A549 (cell line): ENCODE measurements at regions not wholly inside any gene's neighbourhood (a gene's known extent, or its start where the extent isn't known, plus 50 kb on each side); places are given as distances from the start of the nearest gene placed in this dataset.

Experiments
- ATAC-seq, 2 experiments: fragments of 200-7000 bp in 1 of 2; fragments of >200 bp in 1 of 2; cut with Nextera tagmentation in 1 of 2; cut with Tn5 transposase in 1 of 2; 3 replicates each; pipeline versions ENCODE4 v1.8.0 to v1.9.1; 2018 to 2020; ENCODE audit warnings: mild to moderate bottlenecking in 1 of 2, moderate library complexity in 1 of 2
- CTCF ChIA-PET: fragments of 300-600 bp; sonication (Branson Sonifier 250); formaldehyde crosslinking; extraction: SDS; loops from one replicate; lab custom pipeline; 2021; ENCODE audit warnings: antibody characterized with exemption, inconsistent platforms; lab: Yijun Ruan, JAX
- POLR2A ChIA-PET: fragments of 350-600 bp; formaldehyde crosslinking; extraction: SDS; loops from one replicate; lab custom pipeline; 2021; ENCODE audit warnings: antibody characterized with exemption, inconsistent platforms; lab: Yijun Ruan, JAX
- DNase-seq, 2 experiments: peaks; one replicate each; pipeline versions ENCODE4 v3.0.0 to v3.0.0-alpha.2; 2011 to 2016; ENCODE audit warnings: low read depth in 1 of 2, low spot score in 1 of 2
- FAIRE-seq: peaks from 2 replicates; lab custom pipeline; 2011; peaks lifted over from hg19 to GRCh38; lab: Jason Lieb, UNC
- H3K27ac ChIP-seq, 2 experiments: fragments of >200 bp; sonication (Bioruptor Twin); formaldehyde crosslinking; 3 replicates each; pipeline ENCODE4 v1.5.1; 2016 to 2017
- H3K4me1 ChIP-seq: fragments of >200 bp; sonication (Bioruptor Twin); formaldehyde crosslinking; 3 replicates; pipeline ENCODE4 v1.6.1; 2016
- H3K4me2 ChIP-seq: fragments of >200 bp; sonication (Bioruptor Twin); formaldehyde crosslinking; 3 replicates; pipeline ENCODE4 v1.6.1; 2016
- H3K4me3 ChIP-seq: fragments of >200 bp; sonication (Bioruptor Twin); formaldehyde crosslinking; 3 replicates; pipeline ENCODE4 v1.5.1; 2016
- H3K9me3 ChIP-seq: fragments of >200 bp; sonication (Bioruptor Twin); formaldehyde crosslinking; 3 replicates; pipeline ENCODE4 v1.6.1; 2016
- BHLHE40 ChIP-seq: IDR thresholded peaks from 2 replicates; pipeline ENCODE4 v1.6.1; 2012; ENCODE audit warnings: low read depth, low read length, inconsistent platforms
- CBX8 ChIP-seq: fragments of 200-600 bp; sonication (generic); IDR thresholded peaks from 2 replicates; pipeline ENCODE4 v1.6.1; 2016
- CEBPB ChIP-seq, 2 experiments: fragments of >200 bp in 1 of 2; sonication (Bioruptor Twin) in 1 of 2; formaldehyde crosslinking in 1 of 2; IDR thresholded peaks; 2 replicates each; pipeline ENCODE4 v1.6.1; 2012 to 2016
- EHF ChIP-seq: fragments of 250-450 bp; sonication (Bioruptor Pico); IDR thresholded peaks from 2 replicates; pipeline ENCODE4 v1.5.0; 2020; ENCODE audit warnings: mild to moderate bottlenecking
- ESRRA ChIP-seq: fragments of 150-350 bp; IDR thresholded peaks from 2 replicates; pipeline ENCODE4 v1.6.1; 2014; ENCODE audit warnings: mild to moderate bottlenecking, low read length, borderline replicate concordance
- FOSB ChIP-seq: fragments of 250-450 bp; sonication (Bioruptor Pico); IDR thresholded peaks from 2 replicates; pipeline ENCODE4 v1.5.0; 2020; ENCODE audit warnings: mild to moderate bottlenecking, moderate library complexity
- GATA3 ChIP-seq: IDR thresholded peaks from 2 replicates; pipeline ENCODE4 v1.6.1; 2012; ENCODE audit warnings: borderline replicate concordance
- HOXB13 ChIP-seq: fragments of 250-450 bp; sonication (Bioruptor Pico); IDR thresholded peaks from 2 replicates; pipeline ENCODE4 v1.5.0; 2020; ENCODE audit warnings: low read depth, mild to moderate bottlenecking, moderate library complexity
- JUNB ChIP-seq: fragments of >200 bp; sonication (Bioruptor Twin); formaldehyde crosslinking; IDR thresholded peaks from 2 replicates; pipeline ENCODE4 v1.6.1; 2016
- KDM1A ChIP-seq: fragments of 200-600 bp; sonication (generic); IDR thresholded peaks from 2 replicates; pipeline ENCODE4 v1.6.1; 2016; ENCODE audit warnings: low read depth, mild to moderate bottlenecking
- KDM5A ChIP-seq: fragments of 200-600 bp; sonication (generic); IDR thresholded peaks from 2 replicates; pipeline ENCODE4 v1.6.1; 2016; ENCODE audit warnings: antibody characterized with exemption, mild to moderate bottlenecking
- NPAS2 ChIP-seq: fragments of 250-450 bp; sonication (Bioruptor Pico); IDR thresholded peaks from 2 replicates; pipeline ENCODE4 v1.8.0; 2022; ENCODE audit warnings: mild to moderate bottlenecking, moderate library complexity, borderline replicate concordance
- POLR2AphosphoS2 ChIP-seq: conservative IDR thresholded peaks from 2 replicates; pipeline ENCODE4 v1.6.1; 2012; ENCODE audit warnings: low read length, improper control_type of control experiment, inconsistent platforms
- RARB ChIP-seq: fragments of 250-450 bp; sonication (Bioruptor Pico); IDR thresholded peaks from 2 replicates; pipeline ENCODE4 v1.8.0; 2021; ENCODE audit warnings: mild to moderate bottlenecking, moderate library complexity
- RCOR1 ChIP-seq: fragments of 150-350 bp; IDR thresholded peaks from 2 replicates; pipeline ENCODE4 v1.6.1; 2014; ENCODE audit warnings: antibody characterized with exemption, low read length, low read depth
- RNF2 ChIP-seq: fragments of 200-600 bp; sonication (generic); IDR thresholded peaks from 2 replicates; pipeline ENCODE4 v1.6.1; 2016; ENCODE audit warnings: low read depth, mild to moderate bottlenecking, antibody characterized with exemption, moderate library complexity, borderline replicate concordance
- SREBF2 ChIP-seq: fragments of 450-650 bp; IDR thresholded peaks from 2 replicates; pipeline ENCODE4 v1.6.1; 2014; ENCODE audit warnings: mild to moderate bottlenecking, moderate library complexity
- TFCP2L1 ChIP-seq: fragments of 250-450 bp; sonication (Bioruptor Pico); IDR thresholded peaks from 2 replicates; pipeline ENCODE4 v1.5.0; 2021; ENCODE audit warnings: mild to moderate bottlenecking
- ZSCAN20 ChIP-seq: fragments of 250-450 bp; sonication (Bioruptor Pico); IDR thresholded peaks from 2 replicates; pipeline ENCODE4 v1.8.0; 2022; ENCODE audit warnings: mild to moderate bottlenecking, moderate library complexity
- WGBS: methylation state at CpG from one replicate; pipeline ENCODE4 v1.1.6; 2017; ENCODE audit errors: missing lambda C conversion rate; 5-methylcytosine and 5-hydroxymethylcytosine counted together
- TF ChIP-seq, protein P1 (sequence below): IDR thresholded peaks from 2 replicates; pipeline ENCODE4 v1.6.1; 2012
- TF ChIP-seq, protein P2 (sequence below): fragments of >200 bp; sonication (Bioruptor Twin); formaldehyde crosslinking; IDR thresholded peaks from 3 replicates; pipeline ENCODE4 v1.5.1; 2016
- TF ChIP-seq, protein P3 (sequence below): IDR thresholded peaks from 2 replicates; pipeline ENCODE4 v1.6.1; 2012
- TF ChIP-seq, protein P4 (sequence below): IDR thresholded peaks from 2 replicates; pipeline ENCODE4 v1.6.1; 2012; ENCODE audit warnings: low read depth, borderline replicate concordance
- TF ChIP-seq, protein P5 (sequence below): fragments of 250-450 bp; sonication (Bioruptor Pico); IDR thresholded peaks from 2 replicates; pipeline ENCODE4 v1.5.0; 2021; ENCODE audit warnings: mild to moderate bottlenecking, moderate library complexity, borderline replicate concordance

DNA sequence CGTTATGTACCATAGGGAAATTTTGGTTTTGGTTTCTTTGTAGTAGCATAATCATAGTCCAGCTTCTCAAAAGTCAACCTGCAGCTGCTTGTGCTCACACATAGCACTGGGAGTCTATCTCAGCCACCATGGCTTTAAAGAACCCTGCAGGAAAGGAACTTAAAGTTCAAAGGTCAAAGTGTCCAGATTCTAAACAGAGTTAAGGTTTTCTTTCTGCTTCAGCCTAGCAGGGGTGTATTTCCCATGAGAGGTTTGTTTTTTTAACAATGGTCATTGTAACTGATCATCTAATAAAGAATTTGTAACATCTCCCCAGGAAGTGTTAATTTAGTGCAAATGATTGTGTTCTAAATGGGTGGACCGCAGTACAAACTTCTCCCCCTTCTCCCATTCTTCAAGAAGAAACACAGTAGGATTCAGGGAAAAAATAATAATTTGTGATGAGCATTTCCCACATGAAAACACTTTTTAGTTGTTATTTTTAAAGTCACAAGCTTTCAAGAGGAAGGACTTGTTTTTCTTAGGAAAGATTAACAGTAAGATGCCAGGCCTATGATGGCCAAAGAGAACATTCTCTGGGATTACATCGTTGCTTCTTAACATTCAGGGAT is 168.0 kb downstream of the EFNB2 start:
- CTCF ChIA-PET, result interaction anchor here (1.5 kb wide), 1 partner anchor 9 kb away, joined by 3 read pairs; no protein-coding TSS in a partner anchor
- POLR2A ChIA-PET, result no interaction called here
- H3K4me2 ChIP-seq, result no peak overlapping the region
- 44% methylated on average over 3 of the region's 3 CpGs for WGBS
- DNase-seq (no peak), ATAC-seq (no peak), FAIRE-seq (no peak)
- no peaks in the 10 kb centered on the region for H3K4me1 ChIP-seq
- H3K9me3 ChIP-seq, result no peaks in the 10 kb centered on the region
- H3K4me3 ChIP-seq, result no peak overlapping the region
- H3K27ac ChIP-seq, result no peak overlapping the region
- TF ChIP-seq BHLHE40 (no peak), JUNB (no peak)

DNA sequence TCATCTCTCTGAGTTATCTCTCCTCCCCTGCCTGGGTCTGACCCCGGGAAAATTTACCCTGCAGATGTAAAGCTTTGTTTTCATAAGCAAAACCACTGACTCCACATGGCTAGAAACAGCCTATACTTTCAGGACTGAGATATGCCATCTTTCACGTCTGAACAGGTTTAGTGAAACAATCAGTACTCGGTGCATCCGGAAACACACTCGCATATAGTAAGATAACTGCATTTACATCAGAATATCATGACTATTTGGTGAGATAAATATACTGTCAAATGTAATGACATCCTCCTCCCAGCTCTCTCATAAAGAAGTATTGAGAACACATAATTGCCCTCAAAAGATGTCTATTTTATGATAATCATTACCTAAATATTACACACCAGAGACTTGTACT is 172.8 kb downstream of the EFNB2 start:
- Histone ChIP-seq H3K27ac (no peak overlapping the region), H3K9me3 (no peaks in the 10 kb centered on the region), H3K4me2 (no peak overlapping the region), H3K4me3 (no peak overlapping the region), H3K4me1 (no peaks in the 10 kb centered on the region)
- POLR2A ChIA-PET, result no interaction called here
- ATAC-seq (no peak), DNase-seq (no peak), FAIRE-seq (no peak)
- whole genome bisulfite sequencing, result 64% methylated on average over 5 of the region's 5 CpGs
- CTCF ChIA-PET, result no interaction called here
- TF ChIP-seq FOSB (CRISPR knock-in tag) (no peak), HOXB13 (CRISPR knock-in tag) (no peak), GATA3 (no peak)

DNA sequence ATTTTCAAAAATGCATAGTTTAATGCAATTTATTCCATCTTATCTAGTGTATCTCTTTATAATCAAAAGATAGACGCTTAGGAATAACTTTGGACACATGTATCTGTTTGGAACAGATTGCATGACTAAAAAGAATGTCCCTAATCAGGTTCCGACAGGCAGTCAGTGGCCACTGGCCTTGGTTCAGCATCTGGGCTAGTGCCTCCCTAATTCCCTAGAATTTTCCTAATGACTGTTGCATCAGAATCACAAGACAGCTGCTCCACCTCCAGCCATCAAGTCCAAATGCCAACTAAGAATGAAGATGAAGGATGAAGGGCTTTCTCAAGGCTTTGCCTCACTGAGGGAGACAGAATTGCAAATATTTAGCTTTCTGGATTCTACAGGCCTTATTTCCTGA is 173.8 kb downstream of the EFNB2 start:
- CTCF ChIA-PET, result interaction anchor here (0.7 kb wide), 1 partner anchor 849 kb away, joined by 3 read pairs; no protein-coding TSS in a partner anchor
- DNase-seq, result no peak

DNA sequence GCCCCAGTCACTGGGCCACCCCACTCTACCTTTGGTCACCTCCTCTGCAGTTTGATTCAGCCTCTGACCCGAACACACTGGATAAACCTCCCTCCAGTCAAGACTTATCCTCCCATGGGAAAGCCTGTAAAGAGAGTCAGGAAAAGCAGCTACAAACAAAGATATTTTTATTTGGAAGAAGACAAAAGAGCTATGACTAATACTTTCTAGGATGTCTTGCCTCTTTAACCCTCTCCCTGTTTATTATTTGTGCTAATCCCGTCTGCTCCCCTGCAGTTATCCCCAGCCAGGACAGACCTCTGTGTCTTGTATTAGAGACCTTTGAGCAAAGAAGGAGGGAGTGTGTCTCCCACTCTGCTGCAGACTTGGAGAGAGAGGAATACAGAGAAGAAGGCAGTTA is 178.3 kb downstream of the EFNB2 start:
- no peak for TF ChIP-seq RNF2
- TF ChIP-seq, protein P1, sequence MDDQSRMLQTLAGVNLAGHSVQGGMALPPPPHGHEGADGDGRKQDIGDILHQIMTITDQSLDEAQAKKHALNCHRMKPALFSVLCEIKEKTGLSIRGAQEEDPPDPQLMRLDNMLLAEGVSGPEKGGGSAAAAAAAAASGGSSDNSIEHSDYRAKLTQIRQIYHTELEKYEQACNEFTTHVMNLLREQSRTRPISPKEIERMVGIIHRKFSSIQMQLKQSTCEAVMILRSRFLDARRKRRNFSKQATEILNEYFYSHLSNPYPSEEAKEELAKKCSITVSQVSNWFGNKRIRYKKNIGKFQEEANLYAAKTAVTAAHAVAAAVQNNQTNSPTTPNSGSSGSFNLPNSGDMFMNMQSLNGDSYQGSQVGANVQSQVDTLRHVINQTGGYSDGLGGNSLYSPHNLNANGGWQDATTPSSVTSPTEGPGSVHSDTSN, result no peak
- TF ChIP-seq, protein P2, sequence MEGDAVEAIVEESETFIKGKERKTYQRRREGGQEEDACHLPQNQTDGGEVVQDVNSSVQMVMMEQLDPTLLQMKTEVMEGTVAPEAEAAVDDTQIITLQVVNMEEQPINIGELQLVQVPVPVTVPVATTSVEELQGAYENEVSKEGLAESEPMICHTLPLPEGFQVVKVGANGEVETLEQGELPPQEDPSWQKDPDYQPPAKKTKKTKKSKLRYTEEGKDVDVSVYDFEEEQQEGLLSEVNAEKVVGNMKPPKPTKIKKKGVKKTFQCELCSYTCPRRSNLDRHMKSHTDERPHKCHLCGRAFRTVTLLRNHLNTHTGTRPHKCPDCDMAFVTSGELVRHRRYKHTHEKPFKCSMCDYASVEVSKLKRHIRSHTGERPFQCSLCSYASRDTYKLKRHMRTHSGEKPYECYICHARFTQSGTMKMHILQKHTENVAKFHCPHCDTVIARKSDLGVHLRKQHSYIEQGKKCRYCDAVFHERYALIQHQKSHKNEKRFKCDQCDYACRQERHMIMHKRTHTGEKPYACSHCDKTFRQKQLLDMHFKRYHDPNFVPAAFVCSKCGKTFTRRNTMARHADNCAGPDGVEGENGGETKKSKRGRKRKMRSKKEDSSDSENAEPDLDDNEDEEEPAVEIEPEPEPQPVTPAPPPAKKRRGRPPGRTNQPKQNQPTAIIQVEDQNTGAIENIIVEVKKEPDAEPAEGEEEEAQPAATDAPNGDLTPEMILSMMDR, result no peak
- TF ChIP-seq NPAS2, result no peak
- no peak for TF ChIP-seq CBX8
- TF ChIP-seq ESRRA, result no peak
- TF ChIP-seq, protein P3, sequence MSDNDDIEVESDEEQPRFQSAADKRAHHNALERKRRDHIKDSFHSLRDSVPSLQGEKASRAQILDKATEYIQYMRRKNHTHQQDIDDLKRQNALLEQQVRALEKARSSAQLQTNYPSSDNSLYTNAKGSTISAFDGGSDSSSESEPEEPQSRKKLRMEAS, result no peak
- no peak for TF ChIP-seq EHF (CRISPR knock-in tag)
- no peak for TF ChIP-seq TFCP2L1 (CRISPR knock-in tag)
- TF ChIP-seq KDM1A, result no peak
- no peak for TF ChIP-seq GATA3
- H3K4me1 ChIP-seq, result no peaks in the 10 kb centered on the region
- H3K27ac ChIP-seq, result no peak overlapping the region
- DNase-seq (no peak), FAIRE-seq (no peak), ATAC-seq (no peak)
- no peaks in the 10 kb centered on the region for H3K9me3 ChIP-seq
- WGBS, result 31% methylated on average over 2 of the region's 2 CpGs
- ChIA-PET CTCF (no interaction called here), POLR2A (no interaction called here)
- H3K4me2 ChIP-seq, result no peak overlapping the region
- no peak overlapping the region for H3K4me3 ChIP-seq

More for the DNA sequence above, 173.8 kb downstream of the EFNB2 start:
- FAIRE-seq, result no peak
- POLR2A ChIA-PET, result no interaction called here
- WGBS, result 56% methylated on average over 2 of the region's 2 CpGs
- H3K4me3 ChIP-seq, result no peak overlapping the region
- H3K4me2 ChIP-seq, result no peak overlapping the region
- no peaks in the 10 kb centered on the region for H3K4me1 ChIP-seq
- no peaks in the 10 kb centered on the region for H3K9me3 ChIP-seq
- ATAC-seq, result no peak
- H3K27ac ChIP-seq, result no peak overlapping the region
- TF ChIP-seq KDM5A, result no peak
- TF ChIP-seq, protein P4, sequence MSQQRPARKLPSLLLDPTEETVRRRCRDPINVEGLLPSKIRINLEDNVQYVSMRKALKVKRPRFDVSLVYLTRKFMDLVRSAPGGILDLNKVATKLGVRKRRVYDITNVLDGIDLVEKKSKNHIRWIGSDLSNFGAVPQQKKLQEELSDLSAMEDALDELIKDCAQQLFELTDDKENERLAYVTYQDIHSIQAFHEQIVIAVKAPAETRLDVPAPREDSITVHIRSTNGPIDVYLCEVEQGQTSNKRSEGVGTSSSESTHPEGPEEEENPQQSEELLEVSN, result no peak
- no peak for TF ChIP-seq SREBF2
- no peak for TF ChIP-seq RARB (CRISPR knock-in tag)
- TF ChIP-seq ZSCAN20, result no peak
- no peak for TF ChIP-seq TFCP2L1 (CRISPR knock-in tag)
- no peak for TF ChIP-seq NPAS2
- TF ChIP-seq, protein P5, sequence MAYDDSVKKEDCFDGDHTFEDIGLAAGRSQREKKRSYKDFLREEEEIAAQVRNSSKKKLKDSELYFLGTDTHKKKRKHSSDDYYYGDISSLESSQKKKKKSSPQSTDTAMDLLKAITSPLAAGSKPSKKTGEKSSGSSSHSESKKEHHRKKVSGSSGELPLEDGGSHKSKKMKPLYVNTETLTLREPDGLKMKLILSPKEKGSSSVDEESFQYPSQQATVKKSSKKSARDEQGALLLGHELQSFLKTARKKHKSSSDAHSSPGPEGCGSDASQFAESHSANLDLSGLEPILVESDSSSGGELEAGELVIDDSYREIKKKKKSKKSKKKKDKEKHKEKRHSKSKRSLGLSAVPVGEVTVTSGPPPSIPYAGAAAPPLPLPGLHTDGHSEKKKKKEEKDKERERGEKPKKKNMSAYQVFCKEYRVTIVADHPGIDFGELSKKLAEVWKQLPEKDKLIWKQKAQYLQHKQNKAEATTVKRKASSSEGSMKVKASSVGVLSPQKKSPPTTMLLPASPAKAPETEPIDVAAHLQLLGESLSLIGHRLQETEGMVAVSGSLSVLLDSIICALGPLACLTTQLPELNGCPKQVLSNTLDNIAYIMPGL, result no peak
- TF ChIP-seq RCOR1, result no peak
- TF ChIP-seq EHF (CRISPR knock-in tag), result no peak
- no peak for TF ChIP-seq CEBPB (IDR thresholded peaks at IDR 0.05)
- TF ChIP-seq POLR2AphosphoS2, result no peak
